Upper lobe of left lung (tissue), 4 donors: ENCODE measurements at regions not wholly inside any gene's neighbourhood (a gene's known extent, or its start where the extent isn't known, plus 50 kb on each side); places are given as distances from the start of the nearest gene placed in this dataset.

Experiments used
- CTCF ChIP-seq, 6 experiments: fragments of 450-650 bp in 4 of 6; fragments of 200-600 bp in 2 of 6; sonication (generic) in 2 of 6; IDR thresholded peaks; one replicate each; pipeline ENCODE4 v1.5.1; 2016 to 2019; ENCODE audit warnings: antibody characterized with exemption in 6 of 6
- EP300 ChIP-seq, 4 donors: sonication (generic); formaldehyde crosslinking; IDR thresholded peaks; one replicate each; pipeline ENCODE4 v1.5.1; 2017; ENCODE audit warnings: antibody characterized with exemption in 4 of 4, control low read depth in 2 of 4
- POLR2A ChIP-seq, 4 donors: fragments of 450-650 bp; IDR thresholded peaks; one replicate each; pipeline ENCODE4 v1.5.1; 2016 to 2017; ENCODE audit warnings: antibody characterized with exemption in 4 of 4, mild to moderate bottlenecking in 2 of 4
- POLR2AphosphoS5 ChIP-seq, 2 donors: sonication (generic); formaldehyde crosslinking; IDR thresholded peaks; one replicate each; pipeline ENCODE4 v1.5.1; 2017; ENCODE audit warnings: antibody characterized with exemption in 2 of 2

- TF ChIP-seq EP300 (IDR thresholded peaks at IDR 0.05): no peak
- no peak for TF ChIP-seq CTCF (IDR thresholded peaks at IDR 0.05)
- TF ChIP-seq POLR2A (IDR thresholded peaks at IDR 0.05): no peak
- TF ChIP-seq POLR2AphosphoS5 (IDR thresholded peaks at IDR 0.05): no peak
Observed at GRCh38 chr10:90020506-90020905, 319.1 kb downstream of the KIF20B start.
